ENCODE measurements at regions not wholly inside any gene's neighbourhood (a gene's known extent, or its start where the extent isn't known, plus 50 kb on each side); places are given as distances from the start of the nearest gene placed in this dataset.

DNA sequence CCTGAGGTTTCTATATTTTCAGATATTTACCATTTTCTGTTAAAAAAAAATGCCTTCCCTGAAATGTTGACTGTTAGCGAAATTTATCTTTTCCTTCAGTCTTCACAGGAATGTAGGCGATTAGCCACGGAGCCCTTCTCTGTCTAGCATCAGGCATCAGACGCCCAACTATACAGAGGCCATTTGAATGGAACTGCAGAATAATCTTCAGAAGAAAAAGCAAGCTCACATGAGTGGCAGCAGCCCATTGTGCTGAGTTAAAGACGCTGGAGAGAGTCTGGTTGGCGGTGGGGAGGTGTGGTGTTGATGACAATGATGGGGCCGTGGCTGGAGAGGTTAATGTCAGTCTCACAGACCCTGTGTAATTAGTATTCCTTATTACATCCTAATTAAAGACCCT, 196.8 kb upstream of the LEF1 start:
- no peak for DNase-seq (ENCODE audit: low read depth)

DNA sequence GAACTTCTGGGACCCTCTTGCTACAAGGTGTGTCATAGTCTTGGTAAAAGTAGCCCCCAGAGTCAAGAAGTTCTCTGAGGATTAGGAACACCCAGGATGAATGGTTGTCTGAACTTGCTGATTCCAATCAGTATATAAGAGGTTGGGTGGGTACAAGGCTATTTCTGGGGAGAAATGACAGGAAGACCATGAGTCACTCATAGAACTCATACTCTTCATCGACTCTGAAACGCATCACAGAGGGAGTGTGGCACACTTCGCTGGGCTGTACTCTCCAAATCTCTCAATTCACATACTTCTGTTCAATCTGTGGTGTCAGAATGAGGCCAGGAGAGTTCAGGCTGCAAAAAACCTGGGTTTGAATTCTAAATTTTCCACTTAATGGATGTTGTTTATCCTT, 193.2 kb upstream of the LEF1 start:
- no peak for DNase-seq (ENCODE audit: low read depth)

DNA sequence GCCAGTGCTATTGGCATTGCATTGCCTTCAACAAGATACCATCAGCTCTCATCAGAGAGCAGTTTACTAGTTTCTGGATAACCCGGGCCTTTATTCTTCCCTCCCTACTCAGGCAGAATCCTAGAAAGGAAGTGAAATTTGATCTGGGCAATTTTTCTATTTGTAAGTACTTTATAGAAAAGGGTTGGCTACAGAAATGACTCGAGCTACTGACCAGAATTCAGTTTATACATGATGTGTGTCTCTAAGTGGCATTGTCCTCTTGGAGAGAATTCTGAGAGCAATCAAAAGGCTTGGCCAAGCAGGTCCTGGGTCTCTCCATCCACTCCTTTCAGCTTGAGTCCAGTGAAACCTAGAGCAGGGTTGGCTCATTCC, 192.7 kb upstream of the LEF1 start:
- DNase-seq (ENCODE audit: low read depth), result no peak

DNA sequence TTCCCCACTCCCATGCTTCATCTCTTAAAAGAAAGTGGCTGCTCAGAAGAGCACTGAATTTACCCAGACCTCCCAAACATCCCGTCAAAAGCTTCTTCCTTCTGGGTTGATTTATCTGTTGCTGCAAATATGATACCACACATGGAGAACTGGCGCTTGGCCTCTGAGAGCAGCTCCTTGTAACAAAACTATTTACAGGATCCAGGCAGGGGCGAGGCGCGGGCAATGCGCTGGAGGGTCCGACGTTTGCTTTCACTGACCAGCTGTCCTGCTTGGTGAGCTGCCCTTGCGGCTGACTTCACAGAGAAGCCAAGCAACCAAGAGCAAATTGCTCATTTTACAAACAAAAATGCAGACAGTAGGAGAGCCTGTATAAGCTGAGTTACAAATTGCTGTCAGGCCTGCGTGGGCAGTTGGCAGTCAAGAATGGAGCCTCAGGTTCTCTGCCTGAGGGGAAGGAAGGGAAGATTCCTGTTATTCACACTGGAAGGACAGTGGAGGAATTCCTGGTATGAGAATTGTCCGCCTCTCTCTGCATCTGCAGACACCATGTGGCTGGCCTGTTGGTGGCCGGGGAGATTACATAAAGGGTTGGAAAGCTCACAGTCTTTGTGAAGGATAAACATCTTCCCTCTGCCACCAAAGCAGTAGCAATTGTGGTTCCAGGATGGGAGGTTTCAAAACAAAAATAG, 192.2 kb upstream of the LEF1 start:
- DNase-seq (ENCODE audit: low read depth), result no peak

DNA sequence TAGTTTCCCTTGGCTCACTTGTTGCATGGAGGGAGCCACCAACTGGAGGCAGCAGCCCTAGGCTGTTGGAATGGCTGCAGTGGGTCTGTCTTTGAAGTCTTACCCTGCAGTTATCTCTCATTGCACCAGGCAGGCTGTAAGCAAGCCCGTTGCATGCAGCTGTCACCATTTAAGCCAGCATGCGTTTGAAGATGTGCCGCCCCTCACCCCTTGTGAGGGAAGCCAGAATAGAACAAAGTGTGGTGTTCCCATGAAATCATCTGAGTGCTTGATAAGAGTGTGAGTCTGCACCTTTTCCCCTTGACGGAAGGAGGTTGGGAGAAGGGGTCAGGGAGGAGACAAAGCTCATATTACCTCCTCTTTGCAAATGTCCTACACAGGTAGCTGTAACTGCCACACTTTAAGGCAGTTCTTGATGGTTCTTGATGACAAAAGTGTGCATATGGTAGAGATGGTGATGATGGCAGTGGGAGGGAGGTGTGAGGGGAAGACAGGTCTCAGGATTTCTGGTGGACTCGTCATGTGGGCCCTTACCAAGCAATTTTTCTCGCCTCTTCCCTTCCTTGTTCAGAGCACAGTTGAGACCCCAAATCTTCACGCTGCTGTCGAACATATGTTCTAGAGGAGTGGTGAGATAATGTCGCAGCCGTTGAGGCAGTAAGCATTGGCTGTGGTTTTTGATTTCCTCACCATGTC, 191.4 kb upstream of the LEF1 start:
- no peak for DNase-seq (ENCODE audit: low read depth)

DNA sequence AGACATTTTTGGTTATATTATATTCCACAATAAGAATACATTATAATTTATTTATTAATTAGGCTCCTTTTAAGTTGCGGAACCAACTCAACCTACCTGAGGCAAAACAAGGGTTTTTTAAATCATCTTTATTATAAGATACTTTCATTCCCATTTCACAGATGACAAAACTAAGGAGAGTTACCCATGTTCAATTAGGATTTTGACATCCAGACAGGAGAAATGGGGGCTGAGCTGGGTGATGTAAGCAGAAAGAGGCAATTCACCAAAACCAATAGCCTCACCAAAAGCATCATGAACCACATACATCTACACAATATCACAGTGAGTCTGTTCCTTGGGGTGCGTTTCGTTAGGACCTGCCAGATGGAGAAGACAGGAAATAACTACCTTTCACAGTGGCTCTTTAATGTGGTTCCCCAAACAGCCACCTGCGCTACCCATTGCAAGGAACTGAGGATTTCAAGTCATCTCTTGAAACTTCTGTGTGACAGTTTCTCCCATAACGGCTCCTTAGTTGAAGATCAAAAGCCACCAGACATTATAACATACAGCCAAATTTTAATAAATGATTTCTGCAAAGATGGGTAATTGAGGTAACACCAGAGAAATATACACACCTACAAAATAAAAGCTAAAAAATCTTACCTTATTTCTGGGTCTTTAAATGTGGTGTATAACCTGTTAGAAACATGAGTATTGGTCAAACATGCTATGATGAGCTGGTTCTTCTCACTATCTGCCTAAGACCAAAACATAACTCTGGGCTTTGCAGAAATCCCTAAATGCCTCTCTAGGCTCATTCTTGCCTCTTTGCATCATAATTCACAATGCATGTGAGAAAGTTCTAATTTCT, 190.6 kb upstream of the LEF1 start:
- no peak for DNase-seq (ENCODE audit: low read depth)

DNA sequence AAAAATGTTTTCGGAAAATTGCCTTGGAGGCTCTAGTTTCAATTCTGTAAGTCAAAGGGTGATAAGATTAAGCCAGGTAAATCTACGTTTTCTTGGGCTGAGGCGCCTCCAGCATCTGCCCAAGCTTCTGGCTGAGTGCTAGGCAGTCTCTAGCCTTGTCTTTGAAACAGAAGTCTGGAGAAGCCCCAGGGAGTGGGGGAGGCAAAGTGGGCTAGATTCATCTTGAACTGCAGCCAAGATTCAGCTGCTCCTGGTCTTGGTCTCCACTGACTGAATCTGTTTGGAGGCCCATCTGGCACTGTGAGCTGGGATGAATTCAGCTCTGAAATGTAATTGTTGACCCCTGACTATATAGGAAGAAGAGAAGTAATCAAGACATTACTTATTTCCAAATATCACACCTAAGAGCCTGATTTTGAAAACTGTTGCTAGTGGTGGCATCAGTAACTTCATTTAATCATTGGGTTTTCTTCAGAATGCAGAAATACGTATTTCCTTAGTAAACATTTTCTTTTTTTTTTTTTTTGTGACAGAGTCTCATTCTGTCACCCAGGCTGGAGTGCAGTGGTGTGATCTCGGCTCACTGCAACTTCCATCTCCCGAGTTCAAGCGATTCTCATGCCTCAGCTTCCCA, 187.3 kb upstream of the LEF1 start:
- no peak for DNase-seq (ENCODE audit: low read depth)

DNA sequence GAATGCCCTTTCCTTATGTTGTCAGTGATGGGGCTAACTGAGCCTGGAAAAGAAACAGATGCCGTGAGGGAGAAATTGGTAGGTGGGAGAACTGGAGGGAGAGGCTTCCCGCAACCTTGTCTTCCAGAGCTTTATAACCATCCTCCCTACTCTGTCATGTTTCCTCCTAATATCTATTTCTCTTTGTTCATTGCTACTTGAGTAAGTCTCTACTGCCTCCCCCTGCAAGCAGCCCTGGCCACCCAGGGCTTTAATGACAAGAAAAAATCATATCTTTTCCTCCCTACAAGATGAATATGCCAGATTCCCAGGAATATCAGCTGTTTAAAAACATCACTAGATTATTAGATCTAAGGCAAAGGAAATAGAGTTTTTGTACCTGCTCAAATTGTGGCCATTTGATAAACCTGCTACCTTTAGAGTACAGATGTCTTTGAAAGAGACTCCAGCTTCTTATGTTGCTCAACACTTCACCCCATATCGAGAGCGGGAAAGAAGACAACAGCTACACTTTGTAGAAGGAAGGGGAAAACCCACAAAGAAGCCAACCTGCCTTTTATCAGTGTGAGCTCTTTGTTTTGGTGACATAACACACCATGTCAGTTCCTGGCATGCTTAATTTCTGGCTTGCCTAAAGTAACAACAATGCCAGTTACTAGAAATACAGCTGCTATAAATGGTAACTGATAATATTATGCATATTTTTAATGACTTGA, 186.6 kb upstream of the LEF1 start:
- no peak for DNase-seq (ENCODE audit: low read depth)

DNA sequence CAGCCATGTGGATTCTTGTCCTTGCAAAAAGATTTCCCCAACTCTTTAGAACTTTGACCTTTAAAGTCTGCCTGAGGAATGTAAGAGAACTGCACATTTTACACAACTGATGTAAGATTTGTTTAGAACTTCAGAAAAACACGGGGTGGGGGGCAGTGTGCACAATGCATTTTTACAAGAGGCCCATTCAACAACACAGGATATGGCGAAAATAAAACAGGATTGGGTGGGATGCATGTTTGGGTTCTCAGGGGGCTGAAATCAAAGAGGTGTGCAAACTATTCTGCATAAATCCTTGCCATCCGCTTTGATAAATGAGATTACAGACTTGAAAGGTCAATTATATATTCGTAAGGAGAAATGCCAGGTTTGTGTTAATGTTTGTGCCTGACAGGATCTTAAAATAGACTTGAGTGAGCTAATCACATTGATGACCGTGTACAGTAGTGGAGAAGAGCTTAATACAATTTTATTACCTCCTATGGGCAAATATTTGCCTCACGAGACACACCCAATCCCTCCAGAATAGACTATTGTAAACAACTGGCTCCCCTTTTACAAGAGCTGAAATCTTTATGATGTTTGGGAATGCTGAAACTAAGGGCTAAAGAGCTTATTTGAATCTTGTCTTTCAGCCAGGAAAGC, 184.1 kb upstream of the LEF1 start:
- DNase-seq (ENCODE audit: low read depth), result no peak

DNA sequence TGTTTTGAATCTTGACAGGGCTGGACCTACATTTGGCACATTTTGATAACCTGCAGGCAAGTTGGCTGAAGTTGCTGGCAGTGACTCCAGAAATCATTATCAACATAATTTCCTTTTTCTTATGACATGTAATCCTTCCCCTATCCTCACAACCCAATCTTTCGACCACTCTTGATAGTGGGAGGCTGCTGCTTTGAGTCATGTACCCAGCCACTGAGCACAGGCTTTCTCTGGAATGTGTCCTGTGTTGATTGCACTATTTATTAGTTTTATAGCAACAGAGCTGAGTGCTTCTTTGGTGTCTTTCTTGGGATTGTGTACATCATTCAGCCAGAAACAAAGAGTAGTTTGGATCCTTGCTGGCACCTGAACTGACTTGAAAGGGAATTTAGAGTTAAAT, 183.1 kb upstream of the LEF1 start:
- DNase-seq (ENCODE audit: low read depth), result no peak

DNA sequence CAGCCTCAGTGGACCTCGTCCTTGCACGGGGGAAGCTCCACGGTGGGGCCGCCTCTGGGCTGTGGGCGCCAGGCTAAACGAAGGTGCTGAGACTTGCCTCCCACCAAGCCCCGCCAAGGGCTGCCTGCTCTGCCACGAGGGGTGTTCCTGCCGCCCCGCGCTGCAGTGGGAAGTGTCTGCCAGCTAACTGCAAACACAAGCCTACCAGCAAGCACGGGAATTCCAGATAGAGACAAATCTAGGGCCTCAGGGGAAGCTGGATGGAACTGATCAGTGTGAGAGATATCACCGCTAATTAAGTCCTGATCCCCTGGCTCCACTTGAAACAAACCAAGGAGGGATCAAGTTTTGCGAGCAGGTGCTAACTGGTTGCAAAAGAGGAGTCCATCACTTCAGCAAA, 181.6 kb upstream of the LEF1 start:
- no peak for DNase-seq (ENCODE audit: low read depth)

DNA sequence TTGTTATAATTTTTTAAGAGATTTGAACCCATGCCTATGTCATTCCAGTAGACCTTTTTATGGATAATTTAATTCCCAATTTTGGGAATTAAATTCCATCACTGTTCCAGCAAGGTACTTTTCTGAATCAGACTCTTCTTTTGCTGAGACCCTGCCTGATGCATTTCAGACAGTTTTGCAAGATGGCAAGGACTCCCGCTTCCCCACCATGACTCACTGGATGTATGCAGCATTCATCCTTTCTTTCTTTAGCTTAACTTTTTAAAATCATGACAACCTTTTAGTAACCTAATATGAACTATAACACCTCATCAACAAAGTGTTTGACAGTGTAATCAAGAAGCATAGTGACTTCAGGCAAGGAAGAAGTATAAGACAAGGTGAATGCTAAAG, 178.1 kb upstream of the LEF1 start:
- DNase-seq (ENCODE audit: low read depth), result no peak

DNA sequence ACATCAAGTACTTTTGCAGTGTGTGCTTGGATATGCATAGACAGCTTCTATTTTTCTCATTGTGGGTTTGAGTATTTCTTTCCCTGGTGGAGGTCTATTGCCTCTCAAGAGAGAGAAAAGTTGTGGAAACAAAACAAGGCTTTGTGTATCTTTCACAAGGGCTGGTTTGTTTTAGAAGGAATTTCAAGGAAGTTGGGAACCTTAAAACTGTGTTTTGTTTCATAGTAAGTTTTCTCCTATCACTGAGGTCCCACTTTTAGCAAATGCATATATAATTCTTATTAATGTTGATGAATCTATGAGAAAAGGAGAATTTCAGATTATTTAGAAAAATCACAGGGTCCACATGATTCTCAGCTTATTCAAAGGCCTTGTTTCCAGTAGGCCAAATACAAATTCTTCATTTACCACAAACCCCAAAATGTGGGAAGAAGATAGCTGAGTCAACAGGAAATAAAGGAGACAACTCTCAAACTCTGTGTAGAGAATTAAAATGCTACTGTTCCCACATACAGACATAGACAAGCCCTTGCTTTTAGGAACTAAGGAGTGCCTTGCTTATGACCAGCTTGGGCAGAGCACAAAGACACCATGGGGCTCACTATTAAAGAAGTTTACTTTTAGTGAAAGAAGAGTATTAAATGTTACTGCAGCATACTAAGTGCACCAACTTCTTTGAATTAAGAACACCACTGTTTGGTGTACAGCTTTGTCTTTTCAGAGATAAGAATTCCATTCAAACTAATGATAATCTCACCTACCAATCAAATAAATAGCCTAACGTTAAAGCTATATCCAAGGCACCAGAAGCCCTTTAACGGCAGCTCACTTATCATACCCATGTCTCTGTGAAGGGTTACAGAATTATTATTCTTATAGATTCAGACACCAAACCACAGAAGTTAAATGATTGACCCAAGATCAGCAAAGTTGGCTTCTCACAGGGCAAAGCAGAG, 177.4 kb upstream of the LEF1 start:
- DNase-seq (ENCODE audit: low read depth), result no peak

DNA sequence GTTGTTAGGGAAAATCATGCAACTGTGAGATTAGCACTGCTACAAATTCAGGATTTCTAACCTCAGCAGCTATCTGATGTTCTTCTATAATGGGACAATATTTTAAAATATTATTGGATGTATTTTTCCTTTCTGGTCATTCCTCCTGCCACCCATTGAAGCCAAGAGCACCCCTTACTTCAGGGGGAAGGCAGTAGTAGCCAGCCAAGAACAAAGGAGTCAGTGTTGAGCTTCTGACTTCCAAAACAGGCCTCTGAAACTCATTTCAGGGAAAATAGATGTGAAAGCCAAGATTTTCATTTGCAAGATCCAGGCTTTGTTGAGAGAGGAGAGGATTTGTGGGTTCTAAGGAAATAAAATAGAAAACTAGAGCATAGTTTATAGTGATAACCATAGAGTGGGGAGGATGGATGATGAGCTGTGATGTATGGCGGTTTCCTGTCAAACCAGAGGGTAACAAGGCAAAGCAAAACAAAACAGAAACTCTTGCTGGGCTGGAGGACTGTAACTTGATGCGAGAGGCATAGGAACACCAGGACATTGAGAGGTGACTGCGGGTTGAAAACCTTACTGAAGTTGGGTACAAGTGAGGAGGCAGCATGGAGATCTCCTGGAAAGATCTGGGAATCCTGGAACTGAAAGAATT, 173.7 kb upstream of the LEF1 start:
- no peak for DNase-seq (ENCODE audit: low read depth)

DNA sequence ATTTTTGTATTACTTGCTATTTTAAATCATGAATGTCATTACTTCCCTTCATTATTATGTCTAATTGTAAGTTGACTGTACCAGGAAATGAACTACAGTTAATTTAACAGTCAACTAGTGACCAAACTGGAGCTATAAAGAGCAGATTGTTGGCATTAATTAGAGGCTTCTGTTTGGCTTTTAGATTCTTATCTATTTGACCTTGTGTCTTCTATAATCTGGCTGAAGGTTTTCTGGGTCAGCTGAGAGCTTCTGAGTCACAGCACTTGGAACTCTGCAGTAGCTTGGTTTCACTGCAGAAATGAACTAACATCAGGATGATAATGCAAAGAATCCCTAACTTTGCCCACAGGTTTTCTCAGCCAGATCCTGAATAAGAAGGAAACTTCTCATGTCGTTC, 169.2 kb upstream of the LEF1 start:
- no peak for DNase-seq (ENCODE audit: low read depth)

DNA sequence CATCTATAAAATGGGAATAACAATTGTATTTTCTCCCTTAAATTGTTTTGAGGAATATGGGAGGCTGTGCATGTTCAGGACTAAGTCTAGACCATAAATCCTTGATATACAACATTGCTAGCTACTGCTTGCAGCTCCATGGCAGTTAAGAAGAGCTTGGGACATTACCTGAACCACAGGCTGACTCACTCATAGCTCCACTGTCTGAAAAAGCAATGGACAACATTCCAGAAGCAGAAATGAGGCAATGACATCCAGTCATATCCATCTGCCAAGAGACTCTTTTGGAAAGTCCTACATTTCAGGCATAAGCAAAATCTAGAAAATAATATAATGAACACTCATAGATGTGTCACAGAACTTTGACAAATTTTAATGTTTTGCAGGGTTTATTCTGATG, 167.3 kb upstream of the LEF1 start:
- DNase-seq (ENCODE audit: low read depth), result no peak

DNA sequence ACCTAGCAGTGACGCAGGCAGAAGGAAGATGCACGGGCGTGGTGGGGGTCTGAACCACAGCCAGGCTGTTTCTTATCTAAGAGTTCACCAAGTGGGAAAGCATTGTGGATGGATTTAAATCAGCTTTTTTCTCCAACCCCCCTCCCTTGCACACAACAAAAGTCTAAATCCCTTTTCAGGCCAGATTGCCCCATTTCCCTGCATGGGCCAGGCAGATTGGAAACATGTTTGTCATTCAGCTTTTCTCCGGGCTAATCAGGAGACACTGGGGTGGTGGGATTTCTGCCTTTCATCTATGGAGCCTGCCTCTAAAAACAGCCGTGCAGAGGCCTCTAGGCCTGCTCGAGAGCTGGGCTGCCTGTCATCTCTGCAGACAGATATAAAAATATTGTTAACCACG, 166.3 kb upstream of the LEF1 start:
- no peak for DNase-seq (ENCODE audit: low read depth)

DNA sequence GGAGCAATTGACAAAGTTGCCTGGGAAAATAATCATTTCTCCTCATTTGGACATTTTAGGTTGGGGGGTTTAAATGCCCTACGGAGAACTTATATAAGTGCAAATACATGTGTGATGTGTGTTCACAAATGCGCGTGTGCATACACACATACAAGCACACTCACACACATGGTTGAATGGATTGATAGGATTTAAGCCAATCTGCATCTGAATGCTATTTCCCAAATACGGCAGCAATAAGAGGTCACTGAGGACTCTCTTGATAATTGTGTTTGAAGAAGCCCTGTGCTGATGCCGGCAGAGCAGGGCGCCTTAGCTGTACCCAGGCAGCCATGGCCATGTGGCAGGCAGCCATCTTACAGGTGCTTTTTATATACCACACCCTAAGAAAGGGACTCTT, 165.3 kb upstream of the LEF1 start:
- DNase-seq (ENCODE audit: low read depth), result no peak

DNA sequence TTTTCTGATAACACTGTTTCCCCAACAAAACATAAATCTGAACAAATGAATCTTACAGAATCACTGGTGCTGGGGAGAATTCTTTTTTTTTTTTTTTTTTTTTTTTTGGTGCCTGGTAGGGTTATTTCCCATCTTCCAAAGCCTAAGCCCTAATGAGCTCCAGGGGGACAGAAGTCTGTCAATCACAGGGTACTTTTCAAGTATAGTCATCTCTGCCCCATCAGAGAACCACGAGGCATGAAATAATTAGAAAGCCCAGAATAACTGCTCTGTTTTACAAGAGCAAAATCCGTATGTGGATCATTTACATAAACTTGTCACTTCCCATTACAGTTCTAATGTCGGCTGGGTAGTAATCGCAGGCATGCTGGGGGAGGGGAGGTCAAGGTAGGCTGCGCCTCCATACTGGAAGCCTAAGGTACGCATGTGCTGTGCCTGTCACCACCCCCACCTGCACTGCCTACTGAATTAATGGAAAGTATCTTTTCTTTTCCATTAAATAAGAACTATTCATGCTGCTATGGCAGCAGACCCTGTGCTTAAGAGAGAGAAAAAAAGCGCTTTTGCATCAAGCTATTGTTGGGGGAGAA, 164.7 kb upstream of the LEF1 start:
- no peak for DNase-seq (ENCODE audit: low read depth)

Data from activated gamma-delta T cell treated with anti-CD3 and anti-CD28 coated beads, Interleukin-2, amount 50 U/mL, for 16 hours (primary cell).